GM13977 (cell line): ENCODE measurements at regions not wholly inside any gene's neighbourhood (a gene's known extent, or its start where the extent isn't known, plus 50 kb on each side); places are given as distances from the start of the nearest gene placed in this dataset.

Source experiments
- DNase-seq: peaks from one replicate; pipeline ENCODE4 v3.0.0; 2012; ENCODE audit warnings: low spot score
- in situ Hi-C: fragments of 300-500 bp; cut with MboI; formaldehyde crosslinking; loops from one replicate; pipeline ENCODE4 v1.12.0; 2022; ENCODE audit warnings: low sequenced_read_pairs, low pct_unique_long_range_greater_than_20kb, mixed read lengths, inconsistent platforms; ENCODE audit not compliant: unreplicated experiment
- TF ChIP-seq, protein P1 (sequence below): IDR thresholded peaks from 2 replicates; pipeline ENCODE4 v1.5.1; 2012; ENCODE audit warnings: mild to moderate bottlenecking, control low read depth; ENCODE audit not compliant: insufficient read depth; ENCODE audit errors: extremely low read depth, missing control alignments

DNA sequence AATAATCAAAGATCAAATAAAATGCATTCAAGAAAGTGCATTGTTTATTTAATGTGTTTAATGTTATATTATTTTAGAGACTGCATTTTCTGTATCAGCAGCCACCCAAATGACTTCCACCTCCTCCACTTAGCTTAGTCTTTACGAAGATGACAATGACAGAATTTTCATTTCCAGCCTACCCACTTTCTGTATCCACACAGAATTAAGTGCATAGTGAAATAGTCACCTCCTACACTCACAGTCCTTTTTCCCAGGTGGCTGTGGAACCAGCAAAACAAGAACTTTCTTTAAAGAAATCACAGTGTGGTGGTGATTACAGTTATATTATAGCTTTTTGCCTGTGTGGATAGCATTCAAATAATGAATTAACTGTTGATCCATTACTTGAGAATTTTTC, 66.2 kb upstream of the KCNK1 start:
- DNase-seq, result no peak
- TF ChIP-seq, protein P1, sequence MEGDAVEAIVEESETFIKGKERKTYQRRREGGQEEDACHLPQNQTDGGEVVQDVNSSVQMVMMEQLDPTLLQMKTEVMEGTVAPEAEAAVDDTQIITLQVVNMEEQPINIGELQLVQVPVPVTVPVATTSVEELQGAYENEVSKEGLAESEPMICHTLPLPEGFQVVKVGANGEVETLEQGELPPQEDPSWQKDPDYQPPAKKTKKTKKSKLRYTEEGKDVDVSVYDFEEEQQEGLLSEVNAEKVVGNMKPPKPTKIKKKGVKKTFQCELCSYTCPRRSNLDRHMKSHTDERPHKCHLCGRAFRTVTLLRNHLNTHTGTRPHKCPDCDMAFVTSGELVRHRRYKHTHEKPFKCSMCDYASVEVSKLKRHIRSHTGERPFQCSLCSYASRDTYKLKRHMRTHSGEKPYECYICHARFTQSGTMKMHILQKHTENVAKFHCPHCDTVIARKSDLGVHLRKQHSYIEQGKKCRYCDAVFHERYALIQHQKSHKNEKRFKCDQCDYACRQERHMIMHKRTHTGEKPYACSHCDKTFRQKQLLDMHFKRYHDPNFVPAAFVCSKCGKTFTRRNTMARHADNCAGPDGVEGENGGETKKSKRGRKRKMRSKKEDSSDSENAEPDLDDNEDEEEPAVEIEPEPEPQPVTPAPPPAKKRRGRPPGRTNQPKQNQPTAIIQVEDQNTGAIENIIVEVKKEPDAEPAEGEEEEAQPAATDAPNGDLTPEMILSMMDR, result no peak

GRCh38 chr1:233549404-233549803, 64.5 kb upstream of the KCNK1 start:
- in situ Hi-C loops, result no loop called here
- DNase-seq, result no peak
- TF ChIP-seq, protein P1, result no peak

More for the DNA sequence above, 66.2 kb upstream of the KCNK1 start:
- in situ Hi-C loops, result no loop called here

DNA sequence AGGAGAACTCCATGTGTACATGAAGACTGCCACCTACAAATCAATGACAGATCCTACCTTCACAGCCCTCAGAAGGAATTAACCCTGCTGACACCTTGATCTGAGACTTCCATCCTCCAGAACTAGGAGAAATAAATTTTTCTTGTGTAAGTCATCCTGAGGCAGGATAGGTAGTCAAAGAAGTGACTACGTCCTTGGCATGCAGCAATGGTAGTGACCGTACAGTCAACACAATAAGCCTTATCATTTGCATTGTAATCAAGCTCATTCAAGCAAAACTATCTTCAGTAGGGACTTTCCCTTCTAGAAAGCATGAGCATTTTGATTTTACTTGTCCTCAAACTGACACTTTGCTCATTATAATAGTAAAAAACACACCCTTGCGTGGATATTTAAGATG, 64.0 kb upstream of the KCNK1 start:
- in situ Hi-C loops, result no loop called here
- DNase-seq, result no peak
- TF ChIP-seq, protein P1, result no peak

DNA sequence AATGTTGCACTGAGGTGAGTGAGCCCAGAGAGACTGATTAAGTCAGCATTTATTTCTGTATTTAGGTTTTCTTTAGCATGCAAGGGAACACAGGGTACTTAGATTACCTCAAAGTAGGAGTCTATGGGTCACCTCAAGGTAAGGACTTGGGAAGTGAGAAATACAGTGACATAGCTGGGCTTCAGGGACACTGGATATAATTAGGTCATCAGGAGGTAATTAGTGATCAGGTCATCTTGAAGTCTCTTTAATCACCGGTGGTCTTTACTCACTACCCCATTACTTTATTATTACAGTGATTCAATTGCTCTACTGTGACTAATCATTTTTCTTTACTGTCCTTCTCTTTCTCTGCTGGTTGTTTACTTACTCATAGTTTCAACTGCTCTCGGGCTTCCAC, 59.9 kb upstream of the KCNK1 start:
- TF ChIP-seq, protein P1, result no peak
- in situ Hi-C loops, result no loop called here
- DNase-seq, result no peak

GRCh38 chr1:233561708-233562426, 52.0 kb upstream of the KCNK1 start:
- in situ Hi-C loops, result no loop called here
- no peak for DNase-seq
- TF ChIP-seq, protein P1, result no peak
